B cell (primary cell): ENCODE measurements at regions not wholly inside any gene's neighbourhood (a gene's known extent, or its start where the extent isn't known, plus 50 kb on each side); places are given as distances from the start of the nearest gene placed in this dataset.

Experiments
- CTCF ChIP-seq: fragments of 200-600 bp; IDR thresholded peaks from one replicate; pipeline ENCODE4 v1.8.0; 2022; ENCODE audit warnings: antibody characterized with exemption, mild to moderate bottlenecking
- EZH2 ChIP-seq: IDR thresholded peaks from 2 replicates; pipeline ENCODE4 v1.6.1; 2012; ENCODE audit warnings: borderline replicate concordance, low read depth, mild to moderate bottlenecking, moderate library complexity, low read length; ENCODE audit not compliant: insufficient read depth, poor library complexity, severe bottlenecking

GRCh38 chr14:103257211-103257962 lies 76.7 kb upstream of the EIF5 start:
- TF ChIP-seq EZH2 (no peak), CTCF (no peak)
